KMS-11 (cell line): ENCODE measurements at regions not wholly inside any gene's neighbourhood (a gene's known extent, or its start where the extent isn't known, plus 50 kb on each side); places are given as distances from the start of the nearest gene placed in this dataset.

Source experiments
- H2AFZ ChIP-seq: fragments of 200-600 bp; sonication (generic); 2 replicates; pipeline ENCODE4 v1.6.1; 2016; ENCODE audit warnings: antibody characterized with exemption, mixed run types, low read depth
- H3K27ac ChIP-seq: fragments of 200-600 bp; sonication (generic); 2 replicates; pipeline ENCODE4 v1.6.1; 2016; ENCODE audit warnings: mild to moderate bottlenecking, mixed run types
- H3K27me3 ChIP-seq: fragments of 200-600 bp; sonication (generic); 2 replicates; pipeline ENCODE4 v1.6.1; 2017; ENCODE audit warnings: mild to moderate bottlenecking, low read depth, mixed run types, moderate library complexity; ENCODE audit not compliant: insufficient read depth
- H3K36me3 ChIP-seq: fragments of 200-600 bp; sonication (generic); 2 replicates; pipeline ENCODE4 v1.6.1; 2017; ENCODE audit warnings: mild to moderate bottlenecking, mixed run types; ENCODE audit not compliant: insufficient read depth
- H3K4me1 ChIP-seq: fragments of 200-600 bp; sonication (generic); 2 replicates; pipeline ENCODE4 v1.6.1; 2016; ENCODE audit warnings: mild to moderate bottlenecking, low read depth, mixed run types; ENCODE audit not compliant: poor library complexity, severe bottlenecking
- H3K4me2 ChIP-seq: fragments of 200-600 bp; sonication (generic); 2 replicates; pipeline ENCODE4 v1.7.0; 2016; ENCODE audit warnings: mild to moderate bottlenecking, mixed run types
- H3K4me3 ChIP-seq: fragments of 200-600 bp; sonication (generic); IDR thresholded peaks from 2 replicates; pipeline ENCODE4 v1.6.1; 2017; ENCODE audit warnings: low read depth, low read length, mixed read lengths; ENCODE audit not compliant: insufficient read depth
- H3K79me2 ChIP-seq: fragments of 200-600 bp; sonication (generic); 2 replicates; pipeline ENCODE4 v1.6.1; 2016; ENCODE audit warnings: low read depth, mixed run types; ENCODE audit not compliant: insufficient read depth
- H3K9ac ChIP-seq: fragments of 200-600 bp; sonication (generic); 2 replicates; pipeline ENCODE4 v1.6.1; 2016; ENCODE audit warnings: mild to moderate bottlenecking, mixed run types
- H4K20me1 ChIP-seq: fragments of 200-600 bp; sonication (generic); 2 replicates; pipeline ENCODE4 v1.6.1; 2016; ENCODE audit warnings: mild to moderate bottlenecking, mixed run types; ENCODE audit not compliant: insufficient read depth
- CTCF ChIP-seq: fragments of 200-600 bp; sonication (generic); conservative IDR thresholded peaks from 2 replicates; pipeline ENCODE4 v1.6.1; 2017; ENCODE audit warnings: low read depth, mild to moderate bottlenecking, antibody characterized with exemption, low read length, moderate library complexity, mixed read lengths

GRCh38 chr5:74232276-74232675, 408.3 kb downstream of the ENC1 start:
- Histone ChIP-seq H3K27me3 (no peaks in the 10 kb centered on the region), H3K36me3 (no peaks in the 10 kb centered on the region), H3K9ac (no peak overlapping the region), H4K20me1 (no peaks in the 10 kb centered on the region), H2AFZ (no peak overlapping the region), H3K4me1 (peaks cover 9% of the 10 kb centered on the region), H3K4me2 (no peak overlapping the region), H3K4me3 (no peak overlapping the region), H3K79me2 (no peaks in the 10 kb centered on the region), H3K27ac (no peak overlapping the region)
- no peak for TF ChIP-seq CTCF

- Histone ChIP-seq H2AFZ (no peak overlapping the region), H3K79me2 (no peaks in the 10 kb centered on the region)
Measured at GRCh38 chr5:74231697-74232096, 408.8 kb downstream of the ENC1 start.

GRCh38 chr5:74226716-74227485, 413.6 kb downstream of the ENC1 start:
- TF ChIP-seq CTCF, result no peak
- Histone ChIP-seq H3K36me3 (no peaks in the 10 kb centered on the region), H4K20me1 (no peaks in the 10 kb centered on the region), H3K4me3 (no peak overlapping the region), H3K27ac (no peak overlapping the region), H3K4me1 (no peaks in the 10 kb centered on the region), H3K4me2 (no peak overlapping the region), H3K79me2 (no peaks in the 10 kb centered on the region), H3K27me3 (no peaks in the 10 kb centered on the region), H3K9ac (no peak overlapping the region), H2AFZ (no peak overlapping the region)

More at GRCh38 chr5:74231697-74232096, 408.8 kb downstream of the ENC1 start:
- Histone ChIP-seq H3K9ac (no peak overlapping the region), H3K27ac (no peak overlapping the region), H3K4me1 (peaks cover 9% of the 10 kb centered on the region), H3K4me2 (no peak overlapping the region), H3K4me3 (no peak overlapping the region), H4K20me1 (no peaks in the 10 kb centered on the region), H3K27me3 (no peaks in the 10 kb centered on the region), H3K36me3 (no peaks in the 10 kb centered on the region)
- no peak for TF ChIP-seq CTCF

- no peak overlapping the region for H3K27ac ChIP-seq
- H2AFZ ChIP-seq, result no peak overlapping the region
- no peaks in the 10 kb centered on the region for H3K79me2 ChIP-seq
- H3K9ac ChIP-seq, result no peak overlapping the region
- no peak overlapping the region for H3K4me2 ChIP-seq
- H4K20me1 ChIP-seq, result no peaks in the 10 kb centered on the region
- no peak for TF ChIP-seq CTCF
- H3K4me3 ChIP-seq, result no peak overlapping the region
- H3K4me1 ChIP-seq, result no peaks in the 10 kb centered on the region
- H3K27me3 ChIP-seq, result no peaks in the 10 kb centered on the region
- H3K36me3 ChIP-seq, result no peaks in the 10 kb centered on the region
Measured at GRCh38 chr5:74225587-74225986, 414.9 kb downstream of the ENC1 start.
